NCI-H2171 (cell line): ENCODE measurements at regions not wholly inside any gene's neighbourhood (a gene's known extent, or its start where the extent isn't known, plus 50 kb on each side); places are given as distances from the start of the nearest gene placed in this dataset.

Source experiments
- DNase-seq: peaks from one replicate; lab custom pipeline; 2025; lab: John Stamatoyannopoulos, UW

DNA sequence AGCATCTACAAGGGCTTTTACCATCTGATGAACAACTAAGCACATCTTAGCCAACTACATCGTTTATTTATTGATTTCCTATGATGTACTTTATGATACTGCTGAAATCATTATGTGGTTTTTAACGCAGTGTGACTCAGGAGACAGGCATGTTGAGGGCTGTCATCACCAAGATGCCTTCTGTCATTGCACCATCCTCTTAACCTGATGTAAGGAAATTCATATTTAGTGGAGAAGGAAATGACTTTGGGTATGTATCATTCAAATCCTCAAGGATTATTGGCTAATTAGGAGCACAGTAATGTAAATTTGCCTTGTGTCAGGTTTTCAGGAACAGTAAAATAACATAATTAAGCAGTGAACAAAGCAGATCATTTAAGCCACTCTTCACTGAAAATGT, 138.5 kb upstream of the MGMT start:
- DNase-seq: no peak

DNA sequence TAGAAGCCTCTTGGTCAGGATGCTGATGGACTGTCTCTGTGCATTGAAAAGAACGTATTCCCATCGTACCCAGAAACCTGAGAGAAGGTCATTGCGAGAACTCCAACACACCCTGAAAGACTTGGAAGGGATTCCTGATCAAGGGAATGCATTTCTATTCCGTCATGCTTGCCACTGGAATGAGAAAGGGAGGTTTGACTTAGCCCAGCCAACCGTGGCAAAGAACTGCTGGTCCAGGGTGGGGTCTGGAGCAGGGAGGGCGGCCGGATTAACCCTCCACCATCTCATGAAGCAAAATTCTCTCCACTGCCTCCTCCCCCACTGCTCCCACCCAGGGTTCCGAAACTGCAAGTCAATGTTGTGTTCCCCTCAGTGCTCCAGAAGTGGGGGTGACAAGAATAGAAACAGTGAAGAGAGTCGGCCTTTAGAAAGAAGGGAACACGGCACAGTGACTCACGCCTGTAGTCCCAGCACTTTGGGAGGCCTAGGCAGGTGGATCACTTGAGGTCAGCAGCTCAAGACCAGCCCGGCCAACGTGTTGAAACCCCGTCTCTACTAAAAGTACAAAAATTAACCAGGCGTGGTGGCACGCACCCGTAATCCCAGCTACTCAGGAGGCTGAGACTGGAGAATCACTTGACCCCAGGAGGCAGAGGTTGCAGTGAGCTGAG, 137.5 kb upstream of the MGMT start:
- DNase-seq: no peak

DNA sequence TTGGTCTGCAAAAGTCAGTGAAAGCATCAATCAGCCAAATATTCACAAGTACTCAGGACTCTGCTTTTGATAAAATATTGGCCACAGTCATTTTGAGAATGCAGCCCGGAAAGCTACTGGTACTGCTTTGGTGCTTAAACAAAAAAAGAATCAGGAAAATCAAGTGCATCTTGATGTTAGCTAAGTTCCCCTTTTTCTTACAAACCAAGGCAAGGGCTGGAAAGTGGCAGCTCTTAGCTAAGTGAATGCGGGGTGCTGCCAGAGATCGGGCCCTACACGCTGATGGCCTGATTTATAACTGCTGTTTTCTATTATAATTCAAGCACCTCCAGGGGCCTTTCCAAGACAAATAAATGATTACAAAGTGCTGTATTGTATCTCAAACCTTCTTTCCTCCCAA, 136.8 kb upstream of the MGMT start:
- no peak for DNase-seq

DNA sequence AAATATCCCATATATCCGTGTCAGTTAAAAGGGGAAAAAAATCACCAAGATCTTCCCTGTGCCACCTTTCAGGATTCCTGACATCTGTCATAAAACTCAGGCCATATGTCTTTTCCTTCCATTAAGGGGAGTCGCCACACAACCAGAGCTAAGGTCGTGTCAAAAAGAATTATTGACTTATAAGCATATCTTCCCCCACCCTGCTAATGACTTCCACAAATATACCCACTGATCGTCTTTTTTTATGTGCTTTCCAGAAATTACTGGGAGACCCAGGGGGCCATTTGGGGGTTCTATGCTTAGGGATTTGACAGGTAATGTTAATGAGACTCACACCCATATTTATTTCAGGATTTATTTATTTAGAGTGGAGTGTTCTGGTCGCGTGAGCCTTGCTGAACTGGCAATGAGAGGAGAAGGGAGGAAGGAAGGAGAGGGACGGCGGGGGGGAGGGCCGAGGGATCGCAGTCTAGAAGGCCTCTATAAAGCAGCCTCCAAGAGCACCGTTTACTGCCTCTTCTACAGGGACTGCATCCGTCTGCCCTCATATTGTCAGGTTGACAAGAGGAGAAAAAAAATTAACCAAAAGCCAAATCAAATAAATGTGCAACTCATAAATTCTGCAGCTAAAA, 135.7 kb upstream of the MGMT start:
- peak; percentile 39 for DNase-seq

DNA sequence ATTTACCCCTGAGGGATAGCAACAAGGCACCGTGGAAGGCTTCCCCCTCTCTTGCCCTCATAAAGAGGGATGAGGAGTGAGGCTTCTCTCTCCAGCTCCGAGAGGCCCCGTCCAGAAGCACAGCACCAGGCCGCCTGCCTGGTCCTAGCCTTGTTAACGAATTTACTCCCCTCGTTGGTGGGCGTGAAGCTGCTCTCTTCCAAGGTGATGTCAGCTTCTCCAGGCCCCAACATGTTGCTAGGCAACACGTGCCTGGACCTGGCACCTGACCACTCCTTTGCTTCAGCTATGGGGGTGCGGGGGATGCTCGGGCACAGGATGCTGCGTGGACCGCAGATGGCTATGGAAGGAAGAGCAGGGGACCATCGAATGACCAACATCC, 135.2 kb upstream of the MGMT start:
- no peak for DNase-seq

DNA sequence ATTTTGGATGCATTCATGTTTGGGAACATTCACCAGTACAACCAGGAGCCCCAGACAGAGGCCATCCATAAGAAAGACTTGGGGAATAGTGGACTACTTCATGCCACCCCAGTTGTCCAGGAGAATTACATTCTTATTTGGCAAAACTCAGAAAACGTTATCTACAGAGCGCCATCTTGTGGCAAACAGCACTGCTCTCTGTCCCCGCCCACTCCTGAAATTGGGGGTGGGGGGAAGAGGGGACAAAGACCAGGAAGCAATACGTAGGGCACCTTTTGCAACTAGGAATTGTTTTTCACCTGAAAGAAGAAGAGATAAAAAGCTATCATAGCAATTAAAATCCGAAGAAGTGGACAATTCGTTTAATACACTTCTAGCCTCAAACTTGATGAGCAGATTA, 134.6 kb upstream of the MGMT start:
- DNase-seq: no peak

DNA sequence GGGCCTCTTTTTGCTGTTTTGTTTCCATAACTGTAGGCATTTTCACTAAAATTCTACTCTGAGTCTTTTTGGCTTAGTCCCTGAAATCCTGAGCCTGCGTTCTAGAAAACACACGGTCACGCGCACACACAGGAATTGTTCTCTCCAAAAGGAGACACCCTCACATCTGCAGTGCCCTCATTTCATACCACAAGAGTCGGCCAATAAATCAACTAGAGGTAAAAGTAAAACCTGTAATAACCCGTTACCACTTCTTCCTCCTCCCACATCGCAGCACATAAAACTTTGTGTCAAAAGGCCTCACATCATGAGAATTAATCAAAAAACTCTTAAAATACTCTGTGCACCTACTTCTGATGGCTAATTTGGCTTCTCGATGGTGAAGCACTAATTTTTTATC, 133.3 kb upstream of the MGMT start:
- DNase-seq: no peak

DNA sequence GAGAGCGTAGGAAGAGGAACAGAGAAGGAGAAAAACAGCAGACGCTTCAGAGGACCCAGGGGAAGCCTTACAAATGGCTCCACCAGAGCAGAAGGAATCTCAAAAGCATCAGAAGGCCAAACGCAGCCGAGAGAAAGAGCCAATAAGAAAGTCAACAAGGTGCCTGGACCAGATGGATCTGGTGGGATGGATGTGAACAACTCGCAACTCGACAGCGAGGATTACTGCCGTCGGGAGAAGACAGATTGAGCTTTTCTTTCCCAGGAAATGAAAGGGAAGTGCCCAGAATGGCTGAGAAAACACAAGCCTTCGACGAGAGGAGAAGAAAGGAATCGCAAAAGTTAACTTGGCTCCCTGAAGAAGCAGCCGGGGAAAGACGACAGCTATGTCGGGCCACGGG, 132.8 kb upstream of the MGMT start:
- DNase-seq: peak; percentile 11

DNA sequence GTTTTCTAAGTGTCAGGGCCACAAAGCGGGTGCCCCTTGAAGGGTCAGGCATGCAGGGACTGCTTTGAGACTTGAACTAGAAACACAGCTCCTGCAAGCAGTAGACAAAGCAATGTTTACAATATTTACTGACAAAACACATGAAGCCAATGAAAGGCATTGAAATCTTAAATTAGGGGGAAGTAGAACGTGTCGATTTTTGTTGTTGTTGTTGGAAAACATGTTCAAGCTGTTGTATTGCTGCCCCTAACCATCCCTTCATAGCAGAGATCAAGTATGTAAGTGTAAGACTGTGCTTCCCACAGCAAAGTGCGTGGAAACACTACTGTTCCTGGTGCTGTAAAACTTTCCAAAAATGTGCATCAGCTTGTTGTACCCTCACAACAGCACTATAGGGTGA, 131.6 kb upstream of the MGMT start:
- DNase-seq: no peak

DNA sequence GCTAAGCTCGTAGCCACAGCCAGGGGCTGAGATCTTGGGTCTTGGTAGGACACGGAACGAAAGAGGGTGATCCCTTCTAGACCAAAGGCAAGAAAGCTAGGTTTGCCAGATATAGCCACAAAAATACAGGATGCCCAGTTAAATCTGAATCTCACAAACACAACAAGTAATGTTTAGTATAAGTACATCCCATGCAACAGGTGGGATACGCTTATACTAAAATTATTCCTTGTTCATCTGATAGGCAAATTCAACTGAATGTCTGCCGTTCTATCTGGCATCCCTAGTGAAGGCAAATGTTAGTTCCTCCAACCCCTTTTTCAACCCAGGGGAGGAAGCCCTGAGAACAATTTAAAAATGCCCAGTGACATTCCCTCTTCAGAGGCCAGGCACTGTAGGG, 131.1 kb upstream of the MGMT start:
- no peak for DNase-seq

DNA sequence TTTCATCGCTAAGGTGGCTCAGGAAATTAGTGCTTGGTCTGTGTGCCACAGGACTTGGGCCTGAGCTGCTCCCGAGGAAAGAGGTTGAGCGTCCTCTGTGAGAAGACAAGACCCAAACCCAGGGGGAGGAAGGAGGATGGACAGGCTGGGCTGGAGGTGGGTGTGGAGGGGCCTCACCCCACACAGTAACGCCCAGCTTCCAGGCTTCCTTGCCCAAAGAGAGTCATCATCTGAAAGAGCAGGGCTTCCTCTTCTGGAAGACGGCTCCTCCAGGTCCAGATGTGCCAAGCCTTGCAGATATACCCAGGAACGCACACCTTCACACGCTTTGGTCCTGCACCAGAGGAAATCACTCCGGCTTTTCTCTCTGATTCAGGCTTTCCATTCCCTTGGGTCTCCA, 127.8 kb upstream of the MGMT start:
- DNase-seq: no peak

DNA sequence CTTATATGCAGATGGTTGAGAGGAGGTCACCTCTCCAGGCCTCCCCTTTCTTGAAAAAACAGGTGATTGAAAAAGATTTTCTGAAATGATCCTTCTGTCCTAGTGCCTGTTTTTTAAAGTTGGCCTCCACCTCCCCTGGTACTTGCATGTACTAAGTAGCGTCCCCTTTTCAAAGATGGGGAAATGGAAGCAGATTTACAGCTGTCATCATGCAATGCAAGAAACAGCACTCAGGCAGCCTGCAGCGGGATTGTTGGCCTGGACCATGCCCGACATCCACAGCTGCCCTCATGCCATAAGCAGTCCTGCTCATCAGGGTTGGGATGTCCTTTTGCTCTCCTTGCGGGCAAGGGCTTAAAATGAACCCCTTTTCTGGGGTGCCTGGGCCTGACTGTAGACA, 127.2 kb upstream of the MGMT start:
- DNase-seq: no peak

DNA sequence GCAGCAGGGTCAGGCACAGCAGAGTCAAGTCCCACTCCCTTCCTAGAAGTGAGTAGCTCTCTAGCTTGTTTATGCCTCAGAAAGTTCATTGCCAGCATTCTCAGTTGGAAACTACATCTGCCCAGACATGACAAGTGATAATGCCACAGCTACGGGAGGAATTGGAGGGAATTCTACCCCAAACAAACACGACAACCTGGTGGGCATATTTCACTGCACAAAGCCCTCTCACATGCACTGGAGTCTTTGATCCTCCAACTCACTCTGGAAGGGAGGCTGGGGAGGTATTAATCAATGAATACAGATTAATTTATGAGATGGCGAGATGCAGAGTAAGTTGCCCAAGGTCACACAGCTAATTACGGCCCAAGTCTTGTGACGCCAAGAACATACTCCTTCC, 126.0 kb upstream of the MGMT start:
- DNase-seq: no peak

DNA sequence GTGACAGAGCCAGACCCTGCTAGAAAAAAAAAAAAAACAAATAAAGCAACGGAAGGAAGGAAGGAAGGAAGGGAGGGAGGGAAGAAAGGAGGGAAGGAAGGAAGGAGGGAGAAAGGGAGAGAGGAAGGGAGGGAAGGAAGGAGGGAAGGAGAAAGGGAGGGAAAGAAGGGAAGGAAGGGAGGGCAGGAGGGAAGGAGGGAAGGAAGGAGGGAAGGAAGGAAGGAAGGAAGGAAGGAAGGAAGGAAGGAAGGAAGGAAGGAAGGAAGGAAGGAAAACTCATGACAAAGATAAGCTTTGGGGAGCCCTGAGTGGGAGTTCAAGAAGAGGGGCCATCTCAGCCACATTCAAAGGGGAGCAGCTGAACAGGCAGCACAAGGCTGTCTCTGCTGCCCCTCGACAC, 124.7 kb upstream of the MGMT start:
- no peak for DNase-seq

DNA sequence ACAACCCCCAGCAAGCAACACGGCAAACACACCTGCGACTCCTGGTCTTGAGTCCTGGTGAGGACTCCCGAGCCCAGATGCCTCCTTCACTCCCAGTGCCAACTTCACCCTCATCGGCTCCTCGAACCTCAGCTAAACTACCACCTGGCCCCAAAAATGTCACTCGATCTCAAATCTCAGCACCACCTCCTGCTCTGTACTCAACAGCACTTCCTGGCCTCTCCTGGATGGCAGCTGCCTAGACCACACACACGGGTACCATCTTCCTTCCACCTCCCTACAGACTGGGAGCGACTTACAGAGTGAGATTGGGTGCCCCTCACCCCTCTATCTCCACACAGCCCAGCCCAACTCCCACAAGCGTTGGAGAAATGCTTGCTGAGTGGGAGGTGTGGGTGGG, 123.9 kb upstream of the MGMT start:
- DNase-seq: no peak

DNA sequence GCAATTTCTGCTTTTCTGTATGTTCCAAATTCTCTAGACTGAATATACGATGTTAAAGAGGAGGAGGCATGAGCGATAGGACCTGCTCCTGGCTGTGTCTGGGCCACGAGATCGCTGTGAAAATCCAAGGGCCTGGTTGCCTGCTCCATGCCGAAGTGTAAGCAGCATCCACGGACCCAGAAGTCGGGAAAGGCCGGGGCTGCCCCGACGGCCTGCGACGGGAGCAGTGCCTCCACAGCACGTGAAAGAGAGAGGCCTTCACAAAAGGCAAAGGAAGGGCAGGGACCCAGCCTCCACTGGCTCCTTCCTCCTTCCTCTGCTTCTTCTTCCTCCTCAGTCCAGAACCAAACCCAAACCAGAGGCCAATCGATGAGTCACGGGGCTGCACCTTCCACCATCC, 122.9 kb upstream of the MGMT start:
- no peak for DNase-seq

DNA sequence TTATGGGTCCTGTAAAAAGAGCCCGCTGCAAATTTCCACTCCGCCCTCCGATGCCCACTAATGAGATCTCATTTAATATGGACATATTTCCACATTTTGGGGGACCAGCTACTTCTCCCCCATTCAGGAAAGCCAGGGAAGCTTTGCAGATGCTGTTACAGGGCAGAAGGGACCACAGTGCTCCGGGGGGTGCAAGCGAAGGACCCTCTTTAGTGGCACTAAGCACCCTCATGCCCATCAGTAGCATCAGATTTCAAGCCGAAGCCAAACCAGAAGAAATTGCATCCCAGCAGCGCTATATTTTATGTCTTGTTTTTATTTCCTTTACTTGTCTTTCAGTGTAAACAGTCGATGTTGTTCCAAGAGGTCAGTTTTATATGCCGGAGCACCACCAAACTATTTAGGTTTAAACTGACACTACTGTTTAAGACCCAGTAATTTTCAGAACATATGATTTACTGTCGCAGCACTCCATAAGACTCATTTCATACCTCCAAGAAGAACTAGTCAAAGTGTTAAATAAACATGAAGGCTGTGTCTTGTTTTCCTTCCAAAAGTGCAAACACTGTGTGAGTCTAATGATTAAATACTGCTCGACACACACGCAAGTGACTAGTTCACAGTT, 122.2 kb upstream of the MGMT start:
- DNase-seq: no peak

DNA sequence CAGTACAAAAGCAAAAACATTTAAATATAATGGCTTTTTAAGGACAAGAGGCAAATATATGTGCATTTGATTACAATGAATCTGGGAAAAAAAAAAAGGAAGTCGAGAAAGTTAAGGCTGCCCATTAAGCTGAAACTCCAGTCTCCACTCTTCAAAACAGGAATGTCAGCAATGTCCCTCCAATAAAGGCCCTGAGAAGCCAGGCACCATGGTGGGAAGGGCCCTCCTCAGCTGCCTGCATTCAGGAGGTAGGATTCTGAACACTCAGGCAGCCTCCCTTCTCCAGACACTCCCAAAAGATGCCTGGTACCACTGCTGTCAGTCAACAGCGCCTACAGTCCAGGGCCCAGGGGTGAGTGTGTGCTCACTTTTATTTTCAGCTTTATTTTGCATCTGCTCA, 121.3 kb upstream of the MGMT start:
- DNase-seq: no peak

DNA sequence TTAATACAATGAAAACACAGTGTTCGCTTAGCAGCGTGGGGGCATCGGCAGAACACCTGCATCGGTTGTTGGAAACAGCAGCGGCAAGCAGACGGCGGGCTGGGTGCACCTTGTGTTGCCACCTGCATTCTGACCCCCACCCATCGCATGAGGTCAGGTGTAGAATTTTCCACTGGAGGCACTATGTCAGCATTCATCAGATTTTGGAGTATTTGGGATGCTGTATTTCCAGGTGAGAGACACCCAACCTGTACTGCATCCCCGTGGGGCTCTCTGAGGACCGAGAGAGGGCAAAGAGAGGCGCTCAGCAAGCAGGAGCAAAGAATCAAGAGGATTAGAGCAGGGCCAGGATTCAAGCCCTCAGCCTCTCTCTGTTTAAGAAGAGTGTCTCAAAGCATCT, 116.4 kb upstream of the MGMT start:
- DNase-seq: no peak

DNA sequence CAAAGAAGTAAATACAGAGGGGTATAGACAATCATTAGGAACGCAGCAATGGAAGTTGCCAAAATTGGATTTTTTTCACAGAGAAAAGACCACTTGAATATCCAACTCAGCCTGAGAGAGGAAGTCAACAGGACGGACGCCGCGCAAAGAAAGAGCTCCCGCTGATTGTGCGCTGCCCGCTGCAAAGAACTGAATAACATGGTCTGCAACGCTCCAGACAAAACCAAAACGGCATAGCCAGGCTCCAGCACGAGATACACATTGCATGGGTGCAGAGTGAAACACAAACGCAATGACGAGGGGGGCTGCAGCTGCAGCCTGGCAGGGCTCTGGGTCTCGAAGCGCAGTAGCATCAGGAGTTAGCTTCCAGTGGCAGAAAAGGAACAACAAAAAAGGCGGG, 113.9 kb upstream of the MGMT start:
- no peak for DNase-seq

DNA sequence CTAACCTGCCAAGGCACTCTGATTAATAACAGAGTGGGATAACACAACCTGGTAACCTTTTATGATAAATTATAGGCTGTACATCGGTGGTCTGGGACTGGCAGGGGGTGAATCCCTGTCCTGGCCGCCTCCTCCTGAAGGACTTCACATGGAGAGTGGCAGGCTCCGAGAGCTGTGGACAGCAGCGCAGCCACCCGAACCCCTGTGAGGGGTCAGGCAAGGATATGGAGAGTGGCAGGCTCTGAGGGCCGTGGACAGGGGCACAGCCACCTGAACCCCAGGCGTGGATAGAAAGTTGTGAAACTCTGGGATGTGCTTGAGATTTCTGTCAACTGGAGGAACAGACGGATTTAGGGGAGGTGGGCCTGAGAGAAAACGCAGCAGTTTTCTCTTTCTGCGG, 107.0 kb upstream of the MGMT start:
- DNase-seq: no peak

DNA sequence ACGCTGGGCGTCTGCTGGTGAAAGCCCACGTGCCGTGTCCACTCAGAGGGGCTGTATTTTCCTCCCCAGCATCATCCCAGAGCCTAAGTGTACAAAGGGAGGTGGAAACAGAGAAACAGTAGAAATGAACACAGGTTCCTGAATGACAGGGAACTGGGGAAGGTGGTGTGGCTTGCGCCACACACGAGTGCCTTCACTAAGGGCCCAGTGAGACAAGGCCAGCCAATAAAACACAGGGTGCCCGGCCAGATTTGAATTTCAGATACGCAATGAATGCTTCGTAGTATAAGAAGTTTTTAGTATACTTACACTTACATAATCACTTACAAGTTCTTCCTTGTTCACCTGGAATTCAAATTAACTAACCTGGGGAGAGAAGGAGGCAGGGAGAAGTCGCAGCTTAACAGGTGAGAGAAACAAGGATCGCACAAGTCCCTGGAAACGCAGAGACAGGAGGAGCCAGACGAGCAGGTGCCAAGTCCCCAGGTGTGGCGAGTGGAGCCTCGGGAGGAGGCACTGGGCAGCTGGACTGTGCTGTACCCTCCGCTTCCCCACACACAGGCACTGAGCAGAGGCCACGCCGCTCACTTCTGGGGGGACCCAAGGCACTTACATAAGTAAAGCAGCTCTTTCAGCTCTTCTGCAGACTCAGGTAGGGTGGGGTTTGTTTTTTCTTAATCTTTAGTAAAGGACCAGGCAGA, 105.2 kb upstream of the MGMT start:
- no peak for DNase-seq

DNA sequence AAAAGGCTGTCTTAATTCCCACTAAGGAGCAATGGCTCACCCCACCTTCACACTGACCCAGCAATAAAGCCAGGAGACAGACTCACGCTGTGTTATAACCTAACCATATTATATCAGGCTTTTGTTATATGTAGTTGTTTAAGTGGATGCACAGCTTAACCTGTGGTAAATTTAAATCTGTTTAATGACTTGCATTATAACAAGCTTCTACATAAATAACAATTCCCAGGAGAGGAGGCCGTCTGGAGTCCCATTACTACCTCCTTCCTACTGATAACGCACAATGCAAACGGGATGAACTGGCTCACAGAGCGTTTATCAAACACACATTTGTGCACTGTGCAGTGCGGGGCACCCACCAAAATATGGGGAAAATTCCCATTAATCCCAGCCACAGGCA, 102.1 kb upstream of the MGMT start:
- DNase-seq: peak; percentile 14
